Astrocyte of the cerebellum (primary cell): ENCODE measurements at regions not wholly inside any gene's neighbourhood (a gene's known extent, or its start where the extent isn't known, plus 50 kb on each side); places are given as distances from the start of the nearest gene placed in this dataset.

Experiments
- DNase-seq: peaks from one replicate; pipeline ENCODE4 v3.0.0-alpha.2; 2011; ENCODE audit warnings: low read depth
- H3K4me3 ChIP-seq: 2 replicates; pipeline ENCODE4 v1.5.1; 2011; ENCODE audit warnings: mild to moderate bottlenecking, low read depth, low read length, moderate library complexity
- CTCF ChIP-seq: IDR thresholded peaks from 2 replicates; pipeline ENCODE4 v1.5.1; 2012; ENCODE audit warnings: low read length, low read depth, moderate library complexity, mild to moderate bottlenecking; ENCODE audit errors: missing control alignments
- in situ Hi-C: cut with HindIII; loops from 2 replicates; pipeline ENCODE4 v1.10.0; 2017; ENCODE audit warnings: low sequenced_read_pairs

GRCh38 chr1:219312967-219313366, 139.3 kb downstream of the LYPLAL1 start:
- DNase-seq: no peak
- TF ChIP-seq CTCF: no peak
- no peak overlapping the region for H3K4me3 ChIP-seq
- in situ Hi-C loops: no loop called here

DNA sequence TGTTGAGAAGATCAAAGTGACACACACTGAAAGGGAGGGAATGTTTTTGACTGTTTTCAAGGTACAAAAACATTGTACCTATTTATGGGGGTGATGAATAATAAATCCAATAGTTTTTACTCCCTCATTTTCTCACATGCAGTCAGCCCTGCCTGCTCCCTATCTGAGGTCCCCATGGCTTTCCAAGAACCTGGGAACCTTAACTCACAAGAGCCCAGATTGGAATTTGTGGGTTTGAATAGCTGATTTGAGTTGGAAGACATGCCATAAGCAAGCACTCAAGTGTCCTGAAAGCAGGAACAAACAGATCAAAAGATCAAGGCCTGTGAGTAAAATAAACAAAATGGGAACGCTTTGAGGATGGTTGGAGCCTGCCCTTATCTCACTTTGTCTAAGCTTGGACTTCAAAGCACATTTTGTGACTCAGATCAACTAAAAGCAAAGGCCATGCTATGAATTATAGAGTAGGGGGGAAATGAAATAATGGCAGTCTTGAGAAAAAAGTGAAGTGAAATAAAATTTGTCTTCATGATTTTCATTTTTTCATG, 136.6 kb downstream of the LYPLAL1 start:
- in situ Hi-C loops: no loop called here
- no peak for TF ChIP-seq CTCF

DNA sequence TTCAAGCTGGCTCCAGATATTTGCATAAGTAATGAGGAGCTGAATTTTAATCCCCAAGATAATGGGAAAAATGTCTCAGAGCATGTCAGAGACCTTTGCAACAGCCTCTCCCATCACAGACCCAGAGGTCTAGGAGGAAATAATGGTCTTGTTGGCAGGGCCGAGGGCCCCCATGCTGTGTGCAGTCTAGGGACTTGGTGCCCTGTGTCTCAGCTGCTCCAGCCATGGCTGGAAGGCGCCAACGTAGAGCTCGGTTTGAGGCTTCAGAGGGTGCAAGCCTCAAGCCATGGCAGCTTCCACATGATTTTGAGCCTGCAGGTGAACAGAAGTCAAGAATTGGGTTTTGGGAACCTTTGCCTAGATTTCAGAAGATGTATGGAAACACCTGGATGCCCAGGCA, 134.7 kb downstream of the LYPLAL1 start:
- no peak overlapping the region for H3K4me3 ChIP-seq
- in situ Hi-C loops: no loop called here
- no peak for TF ChIP-seq CTCF
- no peak for DNase-seq

More for the DNA sequence above, 136.6 kb downstream of the LYPLAL1 start:
- no peak for DNase-seq
- no peak overlapping the region for H3K4me3 ChIP-seq

DNA sequence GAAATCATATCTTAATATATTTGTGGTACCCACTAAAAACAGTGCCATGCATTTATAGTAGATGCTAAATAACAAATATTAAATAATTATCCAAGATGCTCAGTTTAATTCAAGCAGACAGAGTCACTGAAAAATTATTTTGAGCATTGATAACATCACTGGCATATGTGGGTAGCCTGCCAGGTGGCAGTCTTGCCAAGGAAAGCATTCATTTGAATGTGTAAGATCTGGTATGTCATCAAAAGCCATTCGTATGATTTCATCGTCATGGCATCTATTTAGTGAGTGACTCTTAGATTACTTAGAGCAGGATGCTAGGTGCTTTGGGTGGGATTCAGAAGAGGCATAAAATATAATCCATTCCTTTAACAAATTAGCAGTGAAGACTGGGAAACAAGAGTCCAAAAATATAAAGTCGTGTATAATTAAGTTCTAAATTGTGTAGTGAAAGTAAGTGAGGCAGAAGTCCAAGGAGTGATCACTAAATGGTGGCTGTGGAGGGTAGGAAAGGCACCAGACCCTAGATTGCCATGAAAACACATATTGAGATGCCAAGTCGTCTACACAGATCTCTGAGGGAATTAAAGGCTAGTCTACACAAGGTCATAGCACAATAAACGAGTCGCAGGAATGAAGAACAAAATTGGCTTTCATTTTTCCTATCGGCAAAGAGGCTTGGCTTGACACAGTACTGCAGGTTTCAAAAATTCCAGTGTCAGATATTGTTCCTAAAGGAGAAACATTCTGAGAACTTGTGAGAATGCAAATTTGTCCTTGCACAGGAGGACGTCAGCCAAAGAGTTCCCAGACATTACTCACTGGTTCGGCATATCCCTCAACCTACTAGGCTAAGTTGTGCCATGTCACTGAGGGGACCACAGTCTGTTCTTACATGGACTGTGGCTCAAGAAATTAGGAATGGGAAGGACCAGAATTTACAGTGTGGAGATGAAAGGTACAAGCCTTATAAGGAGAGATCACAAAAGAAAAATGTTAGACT, 130.8 kb downstream of the LYPLAL1 start:
- in situ Hi-C loops: no loop called here
- TF ChIP-seq CTCF: no peak
- no peak overlapping the region for H3K4me3 ChIP-seq
- DNase-seq: no peak

DNA sequence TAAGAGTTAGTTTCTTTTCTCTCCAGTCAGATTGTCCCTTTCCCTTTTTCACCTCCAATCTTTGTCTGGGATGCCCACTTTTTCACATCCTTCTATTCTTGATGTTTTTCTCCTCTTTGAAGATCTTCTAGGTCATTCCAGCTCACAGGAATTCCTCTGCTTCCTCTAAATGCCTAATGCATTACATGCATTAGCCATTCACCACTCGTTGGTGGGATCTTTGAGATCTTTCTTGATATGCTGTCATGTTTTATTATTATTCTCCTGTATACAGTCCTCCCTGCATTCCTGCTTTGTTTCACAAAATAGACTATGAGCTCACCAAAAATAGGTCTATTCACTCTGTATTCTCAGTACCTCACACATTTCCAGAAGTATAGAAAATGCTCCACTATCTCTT, 129.0 kb downstream of the LYPLAL1 start:
- no peak for DNase-seq
- no peak for TF ChIP-seq CTCF
- in situ Hi-C loops: no loop called here
- no peak overlapping the region for H3K4me3 ChIP-seq

DNA sequence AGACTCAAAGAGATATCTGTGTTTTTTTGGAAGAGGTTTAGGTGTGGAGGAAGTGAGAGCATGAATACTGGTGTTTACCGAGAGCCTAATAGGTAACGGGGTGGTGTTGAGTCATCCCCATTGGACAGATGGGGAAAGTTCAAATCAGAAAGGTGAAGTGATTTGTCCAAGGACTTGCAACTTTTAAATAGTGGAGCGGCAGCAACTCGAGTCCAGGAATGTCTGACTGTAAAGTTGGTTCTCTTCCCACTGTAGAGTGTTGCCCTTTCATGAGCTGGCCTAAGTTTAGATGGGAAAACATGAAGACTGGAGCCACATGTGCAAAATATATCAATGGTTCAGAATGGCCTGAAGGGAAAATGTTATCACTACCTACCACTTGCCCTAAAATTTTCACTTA, 125.7 kb downstream of the LYPLAL1 start:
- DNase-seq: no peak
- in situ Hi-C loops: no loop called here
- no peak for TF ChIP-seq CTCF
- H3K4me3 ChIP-seq: no peak overlapping the region
